DMS79 treated with DMSO at 0.1 percent for 48 hours (cell line): ENCODE measurements at regions not wholly inside any gene's neighbourhood (a gene's known extent, or its start where the extent isn't known, plus 50 kb on each side); places are given as distances from the start of the nearest gene placed in this dataset.
A peak's percentile ranks its signal among the peaks of the same experiment; 100 is the strongest.
"Not testable (repeated sequence)": the region's sequence is repeated elsewhere in the genome, so short reads cannot be mapped to it uniquely, and the experiment has no call there.

Experiments used
- DNase-seq: peaks from one replicate; lab custom pipeline; 2025; lab: John Stamatoyannopoulos, UW

- DNase-seq, result no peak
These were observed 98.6 kb downstream of the NAV1 start for GRCh38 chr1:201637282-201638079.

DNA sequence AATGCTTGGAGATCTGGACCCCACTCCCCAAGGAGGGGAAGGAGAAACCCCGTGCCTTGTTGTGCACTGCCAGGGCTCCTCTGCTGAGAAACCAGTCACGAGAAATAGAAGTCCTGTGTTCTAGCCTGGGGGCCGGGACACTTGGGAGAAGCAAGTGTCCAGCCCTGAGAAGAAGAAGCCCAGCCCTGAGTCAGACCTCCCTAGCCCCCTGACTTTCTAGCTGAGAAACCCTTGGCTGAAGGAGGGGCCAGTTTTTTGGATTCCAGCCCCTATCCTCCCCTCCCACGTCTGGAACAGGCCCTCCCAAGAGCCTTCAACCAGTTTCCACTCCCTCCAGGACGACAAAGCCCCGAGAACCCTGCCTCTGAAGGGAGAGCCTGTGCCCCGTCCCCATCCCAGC lies 100.5 kb downstream of the NAV1 start:
- DNase-seq, result no peak

DNA sequence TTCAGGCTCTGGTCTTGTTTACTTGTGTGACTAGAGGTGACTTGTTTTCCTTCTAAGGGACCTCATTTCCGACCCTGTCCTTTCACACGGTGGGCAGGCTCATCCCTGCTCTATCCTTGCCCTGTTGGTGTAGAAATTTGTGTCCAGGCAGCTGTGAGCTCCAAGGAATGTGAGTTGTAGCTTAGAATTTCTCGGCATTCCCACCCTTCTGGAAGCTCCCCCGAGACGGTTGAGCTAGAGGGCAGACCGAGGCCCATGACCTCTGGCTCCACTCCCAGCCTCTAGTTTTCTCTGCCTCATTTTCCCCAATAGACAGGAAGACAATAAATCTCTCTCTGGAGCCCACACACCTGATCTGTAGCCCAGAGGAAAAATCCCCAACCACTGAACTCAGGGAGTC lies 100.9 kb downstream of the NAV1 start:
- DNase-seq, result no peak

DNA sequence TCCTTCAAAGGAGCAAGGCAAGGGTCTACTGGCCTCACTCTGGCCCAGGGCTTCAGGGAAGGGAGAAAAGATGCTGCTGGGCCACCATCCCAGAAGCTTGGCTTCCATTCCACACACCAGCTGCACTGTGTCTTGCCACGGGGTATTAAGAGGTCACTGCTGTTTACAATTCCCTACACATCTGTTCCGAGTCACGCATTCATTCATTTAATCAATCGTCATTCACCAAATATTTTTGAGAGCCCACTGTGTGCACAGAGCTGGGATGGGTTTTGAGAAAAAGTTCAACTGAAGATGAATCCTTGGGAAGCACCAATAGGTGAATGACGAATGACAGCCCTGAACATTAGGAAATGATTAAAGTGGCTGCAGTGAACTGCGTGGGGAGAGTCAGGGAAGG lies 101.7 kb downstream of the NAV1 start:
- DNase-seq, result no peak

DNA sequence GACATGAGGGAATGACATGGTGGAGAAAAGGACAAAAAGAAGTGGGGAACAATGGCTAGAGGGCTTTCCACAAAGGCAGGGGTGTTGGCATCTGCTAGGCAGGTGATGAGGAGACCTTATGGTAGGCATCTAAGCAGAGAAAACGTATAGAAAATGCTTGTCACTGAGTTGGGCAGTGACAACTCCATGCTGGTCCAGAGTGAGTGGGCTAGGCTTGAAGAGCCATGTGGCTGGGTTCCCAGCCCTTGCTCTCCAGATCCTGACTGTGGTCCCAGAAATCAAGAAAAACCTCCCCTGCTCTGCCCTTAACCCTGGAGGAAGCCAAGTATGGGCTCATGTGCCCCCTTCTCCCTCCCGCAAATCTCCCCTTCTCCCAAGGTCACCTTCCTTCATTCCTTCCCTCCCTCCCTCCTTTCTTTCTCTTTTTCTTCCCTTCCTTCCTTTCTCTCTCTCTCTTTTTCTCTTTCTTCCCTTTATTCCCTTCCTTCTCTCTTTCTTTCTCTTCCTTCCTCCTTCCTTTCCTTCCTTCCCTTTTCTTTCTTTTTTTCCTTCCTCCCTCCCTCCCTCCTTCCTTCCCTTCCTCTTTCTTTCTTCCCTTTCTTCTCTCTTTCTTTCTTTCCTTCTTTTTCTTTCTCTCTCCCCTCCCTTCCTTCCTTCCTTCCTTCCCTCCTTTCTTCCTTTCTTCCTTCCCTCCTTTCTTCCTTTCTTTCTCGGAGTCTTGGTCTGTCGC lies 102.8 kb downstream of the NAV1 start:
- DNase-seq, result no peak

GRCh38 chr1:201643835-201644104 lies 104.8 kb downstream of the NAV1 start:
- DNase-seq, result no peak

DNA sequence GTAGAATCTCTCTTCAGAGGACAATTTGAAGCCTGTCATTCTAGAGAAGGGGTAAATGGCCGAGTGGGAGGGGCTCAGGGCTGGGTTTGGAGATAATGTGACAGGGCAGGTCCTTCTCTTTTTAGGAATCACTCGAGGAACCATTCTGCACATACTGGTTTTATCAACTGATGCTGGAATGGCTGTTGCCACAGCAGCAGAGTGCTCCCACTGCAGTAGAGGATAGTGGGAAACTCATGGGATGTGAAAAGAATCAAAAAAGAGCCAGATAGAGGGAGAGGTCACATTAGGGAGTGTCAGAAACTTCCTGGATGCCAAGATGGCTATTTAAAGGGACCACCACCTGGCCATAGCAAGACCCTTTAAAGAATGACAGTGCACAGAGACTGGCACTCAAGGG lies 105.3 kb downstream of the NAV1 start:
- no peak for DNase-seq

DNA sequence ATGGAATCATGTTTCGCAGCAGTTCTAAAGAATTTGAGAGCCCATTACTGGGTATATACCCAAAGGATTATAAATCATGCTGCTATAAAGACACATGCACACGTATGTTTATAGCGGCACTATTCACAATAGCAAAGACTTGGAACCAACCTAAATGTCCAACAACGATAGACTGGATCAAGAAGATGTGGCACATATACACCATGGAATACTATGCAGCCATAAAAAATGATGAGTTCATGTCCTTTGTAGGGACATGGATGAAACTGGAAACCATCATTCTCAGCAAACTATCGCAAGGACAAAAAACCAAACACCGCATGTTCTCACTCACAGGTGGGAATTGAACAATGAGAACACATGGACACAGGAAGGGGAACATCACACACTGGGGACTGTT lies 106.1 kb downstream of the NAV1 start:
- not testable (repeated sequence) for DNase-seq

- DNase-seq, result no peak
These were observed 107.0 kb downstream of the NAV1 start for GRCh38 chr1:201645956-201646355.

DNA sequence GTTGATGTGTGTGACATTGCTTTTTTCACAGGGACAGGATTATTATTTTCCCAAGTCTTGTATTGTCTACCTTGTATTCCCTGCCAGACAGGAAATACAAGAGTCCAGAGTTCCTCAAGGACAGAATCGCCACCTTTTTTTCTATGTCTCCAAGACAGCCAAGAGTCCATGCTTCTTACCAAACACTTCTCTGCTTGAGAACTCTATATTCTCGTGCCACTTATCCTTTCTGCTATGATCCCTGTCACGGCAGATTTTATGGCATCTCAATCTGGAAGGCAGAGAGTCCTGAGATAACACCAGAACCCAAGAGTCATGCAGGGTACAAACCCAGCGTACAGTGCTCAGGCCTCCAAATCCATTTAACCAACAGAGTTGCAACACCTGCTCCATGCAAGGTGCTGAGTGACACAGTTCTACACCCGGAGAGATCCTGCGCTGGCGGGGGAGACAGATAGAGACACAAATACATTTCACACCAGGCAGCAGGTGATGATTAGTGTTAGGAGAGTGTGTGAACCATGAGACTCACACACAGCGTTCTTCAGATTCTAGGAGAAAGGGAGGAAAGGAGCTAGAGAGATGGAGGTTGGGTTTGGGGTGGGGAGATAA lies 107.6 kb downstream of the NAV1 start:
- no peak for DNase-seq

DNA sequence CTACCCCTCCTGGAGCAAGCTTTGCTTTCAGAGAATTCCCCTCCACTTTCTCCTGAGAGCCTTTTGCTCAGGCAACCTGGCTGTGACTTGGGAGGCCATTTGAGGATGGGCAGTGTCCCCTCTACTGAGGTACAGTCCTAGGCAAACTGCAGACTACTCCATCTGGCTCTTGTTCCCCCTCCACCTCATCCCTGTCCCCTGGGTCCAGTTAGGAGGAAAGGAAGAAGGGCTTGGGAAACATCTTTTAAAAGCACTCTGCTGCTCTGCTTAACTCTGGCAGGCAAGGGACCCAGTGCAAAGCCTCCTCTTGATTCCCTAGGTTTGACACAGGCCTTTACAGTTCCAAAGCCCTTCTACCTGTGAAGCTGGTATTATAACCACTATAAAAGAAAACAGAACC lies 108.2 kb downstream of the NAV1 start:
- DNase-seq, result no peak

DNA sequence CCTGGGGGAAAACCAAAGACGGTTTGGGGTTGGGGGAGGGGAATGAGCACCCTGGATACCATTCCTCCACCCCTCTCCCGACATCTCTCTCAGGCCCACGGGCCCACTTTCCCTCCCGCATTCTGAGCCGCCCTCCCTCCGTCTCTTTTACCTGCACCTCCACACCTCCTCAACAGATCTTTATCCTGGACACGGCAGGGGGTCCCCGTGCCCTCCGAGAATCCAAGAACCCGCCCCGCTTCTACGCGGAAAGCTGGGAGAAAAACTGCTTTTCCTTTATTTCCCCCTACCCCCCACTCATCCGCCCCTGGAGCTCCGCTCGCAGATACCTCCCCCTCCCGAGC lies 108.8 kb downstream of the NAV1 start:
- DNase-seq, result no peak

DNA sequence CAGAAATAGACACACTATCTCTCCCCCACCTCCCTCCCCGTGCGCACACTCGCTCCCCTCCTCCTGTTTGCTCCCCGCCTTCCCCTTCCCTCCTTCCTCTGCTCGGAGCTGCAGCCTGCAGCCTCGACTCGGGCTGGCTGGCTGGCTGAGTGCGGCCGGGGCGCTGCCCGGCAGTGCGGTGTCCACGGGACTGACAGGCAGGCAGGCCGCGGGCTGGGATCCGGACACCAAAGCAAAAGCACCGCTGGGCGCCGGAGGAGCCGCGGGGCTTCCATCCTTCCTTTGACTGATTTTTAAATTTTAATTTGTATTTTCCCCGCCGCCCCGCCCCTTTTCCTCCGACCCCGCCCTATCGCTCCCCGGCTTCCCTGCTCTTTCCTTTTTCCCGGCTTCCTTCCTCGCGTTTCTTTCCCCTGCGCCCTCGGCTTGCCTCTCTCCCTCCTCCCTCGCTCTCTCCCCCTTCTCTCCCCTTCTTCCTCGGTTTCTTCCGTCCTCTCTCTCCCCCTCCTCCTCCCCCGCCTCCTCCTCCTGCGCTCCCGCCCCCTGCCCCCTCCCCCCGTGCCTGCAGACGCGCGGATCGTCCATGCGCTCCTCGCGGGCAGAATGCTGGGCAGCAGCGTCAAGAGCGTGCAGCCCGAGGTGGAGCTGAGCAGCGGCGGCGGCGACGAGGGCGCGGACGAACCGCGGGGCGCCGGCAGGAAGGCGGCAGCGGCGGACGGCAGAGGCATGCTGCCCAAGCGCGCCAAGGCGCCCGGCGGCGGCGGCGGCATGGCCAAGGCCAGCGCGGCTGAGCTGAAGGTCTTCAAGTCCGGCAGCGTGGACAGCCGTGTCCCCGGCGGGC lies 109.4 kb downstream of the NAV1 start:
- peak; percentile 11 for DNase-seq

DNA sequence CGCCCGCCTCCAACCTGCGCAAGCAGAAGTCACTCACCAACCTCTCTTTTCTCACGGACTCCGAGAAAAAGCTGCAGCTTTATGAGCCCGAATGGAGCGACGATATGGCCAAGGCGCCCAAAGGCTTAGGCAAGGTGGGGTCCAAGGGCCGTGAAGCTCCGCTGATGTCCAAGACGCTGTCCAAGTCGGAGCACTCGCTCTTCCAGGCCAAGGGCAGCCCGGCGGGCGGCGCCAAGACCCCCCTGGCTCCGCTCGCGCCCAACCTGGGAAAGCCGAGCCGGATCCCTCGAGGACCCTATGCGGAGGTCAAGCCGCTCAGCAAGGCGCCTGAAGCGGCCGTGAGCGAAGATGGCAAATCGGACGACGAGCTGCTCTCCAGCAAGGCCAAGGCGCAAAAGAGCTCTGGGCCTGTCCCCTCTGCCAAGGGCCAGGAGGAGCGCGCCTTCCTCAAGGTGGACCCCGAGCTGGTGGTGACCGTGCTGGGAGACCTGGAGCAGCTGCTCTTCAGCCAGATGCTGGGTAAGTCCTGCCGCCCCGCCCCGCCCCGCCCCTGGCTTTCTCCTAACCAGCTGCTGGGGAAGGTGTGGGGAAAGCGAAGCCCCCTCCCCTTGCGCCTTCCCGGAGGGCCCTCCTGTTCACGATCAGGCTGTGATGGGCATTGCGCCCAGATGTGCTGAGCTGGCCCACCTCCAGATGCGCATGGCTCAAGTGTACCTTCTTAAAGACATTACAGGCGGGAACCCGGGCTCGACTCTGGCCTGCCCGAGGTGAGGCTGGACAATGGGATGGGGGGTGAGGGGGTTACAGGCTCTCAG lies 110.2 kb downstream of the NAV1 start:
- DNase-seq, result peak; percentile 32

- DNase-seq, result peak; percentile 54
These were observed 111.1 kb downstream of the NAV1 start for GRCh38 chr1:201649761-201650622.

- DNase-seq, result no peak
These were observed 111.7 kb downstream of the NAV1 start for GRCh38 chr1:201650623-201650933.

- DNase-seq, result no peak
These were observed 113.3 kb downstream of the NAV1 start for GRCh38 chr1:201652181-201652580.

DNA sequence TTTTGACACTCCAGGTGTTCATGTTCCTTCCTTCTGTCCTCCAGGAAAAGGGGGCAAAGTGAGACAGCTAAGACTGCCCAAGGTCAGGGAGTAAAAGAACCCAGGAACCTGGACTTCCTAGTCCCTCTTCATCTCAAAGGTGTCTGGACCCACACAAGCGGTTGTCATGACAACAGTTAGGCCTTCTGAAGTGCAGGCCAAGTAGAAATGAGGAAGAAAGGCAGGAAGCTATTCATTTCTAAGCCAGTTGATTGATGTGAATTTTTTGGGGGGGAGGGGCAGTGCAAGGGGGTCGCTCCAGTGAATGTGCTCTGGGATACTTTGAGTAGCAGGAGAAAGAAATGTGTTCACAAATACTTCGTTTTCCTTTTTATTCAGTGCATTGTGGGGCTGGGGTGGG lies 114.3 kb downstream of the NAV1 start:
- no peak for DNase-seq

- DNase-seq, result no peak
These were observed 115.0 kb downstream of the NAV1 start for GRCh38 chr1:201653883-201654282.

GRCh38 chr1:201655243-201655642 lies 116.3 kb downstream of the NAV1 start:
- no peak for DNase-seq

- DNase-seq, result no peak
These were observed 117.0 kb downstream of the NAV1 start for GRCh38 chr1:201655910-201656309.
